Activated T-cell treated with anti-CD3 and anti-CD28 coated beads for 24 hours (primary cell): ENCODE measurements at regions not wholly inside any gene's neighbourhood (a gene's known extent, or its start where the extent isn't known, plus 50 kb on each side); places are given as distances from the start of the nearest gene placed in this dataset.

Experiments used
- DNase-seq: peaks from one replicate; pipeline ENCODE4 v3.0.0-alpha.2; 2020; ENCODE audit warnings: low read depth

GRCh38 chr7:155867280-155867679 lies 55.0 kb upstream of the SHH start:
- no peak for DNase-seq

- DNase-seq, result no peak
These were observed 53.7 kb upstream of the SHH start for GRCh38 chr7:155865830-155866525.

- DNase-seq, result no peak
These were observed 52.9 kb upstream of the SHH start for GRCh38 chr7:155864991-155865690.

- no peak for DNase-seq
These were observed 52.2 kb upstream of the SHH start for GRCh38 chr7:155864271-155864985.

- no peak for DNase-seq
These were observed 51.5 kb upstream of the SHH start for GRCh38 chr7:155863721-155864151.

- no peak for DNase-seq
These were observed 50.0 kb upstream of the SHH start for GRCh38 chr7:155862123-155862892.
